Natural killer cell (primary cell): ENCODE measurements at regions not wholly inside any gene's neighbourhood (a gene's known extent, or its start where the extent isn't known, plus 50 kb on each side); places are given as distances from the start of the nearest gene placed in this dataset.

Experiments
- ATAC-seq, 3 donors: fragments of 150-1000 bp in 2 of 3; fragments of 200-7000 bp in 1 of 3; cut with Tn5 transposase; 1 replicate in 1 of 3; 2 replicates in 2 of 3; pipeline ENCODE4 v1.10.0; 2021; ENCODE audit warnings: mild to moderate bottlenecking in 2 of 3, moderate library complexity in 2 of 3
- DNase-seq, 2 donors: peaks; one replicate each; pipeline versions ENCODE4 v3.0.0 to v3.0.0-alpha.2; 2013 to 2021; ENCODE audit warnings: mixed read lengths in 1 of 2
- H3K27ac ChIP-seq: one replicate; pipeline ENCODE4 v1.5.1; 2013; ENCODE audit warnings: mild to moderate bottlenecking, low read length
- H3K27me3 ChIP-seq: one replicate; pipeline ENCODE4 v1.6.1; 2013; ENCODE audit warnings: low read length; ENCODE audit not compliant: control insufficient read depth, insufficient read depth
- H3K36me3 ChIP-seq: one replicate; pipeline ENCODE4 v1.6.1; 2013; ENCODE audit warnings: low read length; ENCODE audit not compliant: control insufficient read depth, insufficient read depth
- H3K4me1 ChIP-seq: one replicate; pipeline ENCODE4 v1.6.1; 2013; ENCODE audit warnings: low read length; ENCODE audit not compliant: control insufficient read depth, insufficient read depth
- H3K4me3 ChIP-seq: one replicate; pipeline ENCODE4 v1.5.1; 2013; ENCODE audit warnings: low read length
- H3K9me3 ChIP-seq: one replicate; pipeline ENCODE4 v1.6.1; 2013; ENCODE audit warnings: low read length; ENCODE audit not compliant: control insufficient read depth, insufficient read depth
- H3K27ac Mint-ChIP-seq, 2 donors: one replicate each; pipeline ENCODE4 v1.8.0; 2022; ENCODE audit warnings: mild to moderate bottlenecking in 2 of 2, mixed read lengths in 2 of 2, moderate library complexity in 1 of 2
- H3K27me3 Mint-ChIP-seq, 2 donors: one replicate each; pipeline ENCODE4 v1.8.0; 2022; ENCODE audit warnings: low read depth in 2 of 2, mixed read lengths in 2 of 2
- H3K36me3 Mint-ChIP-seq: one replicate; pipeline ENCODE4 v1.8.0; 2022; ENCODE audit warnings: mixed read lengths
- H3K4me1 Mint-ChIP-seq, 2 donors: one replicate each; pipeline ENCODE4 v1.8.0; 2022; ENCODE audit warnings: mixed read lengths in 2 of 2
- H3K4me3 Mint-ChIP-seq: one replicate; pipeline ENCODE4 v1.8.0; 2022; ENCODE audit warnings: mild to moderate bottlenecking, moderate library complexity, mixed read lengths
- H3K9me3 Mint-ChIP-seq, 2 donors: one replicate each; pipeline ENCODE4 v1.8.0; 2022; ENCODE audit warnings: mixed read lengths in 2 of 2
- WGBS: methylation state at CpG from one replicate; pipeline ENCODE4 v1.1.7; 2013; ENCODE audit warnings: missing lambda C conversion rate; ENCODE audit not compliant: insufficient coverage; 5-methylcytosine and 5-hydroxymethylcytosine counted together
- intact Hi-C: fragments of 100-400 bp; cut with micrococcal nuclease; formaldehyde crosslinking; loops from one replicate; pipeline ENCODE4 v1.14.2; 2022
- TF ChIP-seq, protein P1 (sequence below): fragments of 200-600 bp; IDR thresholded peaks from one replicate; pipeline ENCODE4 v1.8.0; 2022; ENCODE audit warnings: antibody characterized with exemption

DNA sequence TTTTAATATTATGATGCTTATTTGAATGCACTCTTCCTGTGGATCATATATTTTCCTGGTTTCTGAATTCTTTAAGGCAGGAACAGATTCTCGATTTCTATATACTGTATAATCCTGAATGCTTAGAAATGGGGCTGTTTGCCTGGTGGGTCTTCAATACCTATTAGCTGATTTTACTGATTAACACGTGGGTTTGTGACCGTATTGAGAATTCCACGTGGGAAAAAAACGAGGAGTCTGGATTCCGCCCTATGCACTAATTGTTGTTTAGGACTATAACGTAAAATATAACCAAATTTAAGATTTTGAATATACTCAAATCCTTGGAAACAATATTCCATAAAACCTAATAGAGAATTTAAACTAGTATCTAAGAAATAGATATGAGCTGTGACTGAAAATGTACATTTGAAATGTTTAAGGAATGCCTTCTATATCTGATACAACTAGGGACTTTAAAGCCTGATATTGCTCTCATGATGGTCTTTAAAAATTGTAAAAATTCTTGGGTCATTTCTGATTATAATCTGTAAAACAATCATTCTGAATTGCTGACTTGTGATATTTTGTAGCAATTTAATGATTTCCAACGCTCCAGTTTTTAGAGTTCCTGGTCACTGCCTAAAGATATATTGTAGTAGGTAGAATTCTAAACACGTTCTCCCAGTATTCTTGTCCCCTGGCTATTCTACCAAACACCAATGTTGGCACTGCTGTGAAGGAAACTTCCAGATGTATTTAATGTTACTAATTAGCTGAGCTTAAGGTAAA lies 93.6 kb upstream of the NOX3 start:
- Histone ChIP-seq H3K9me3 (no peaks in the 10 kb centered on the region), H3K27me3 (no peaks in the 10 kb centered on the region), H3K4me1 (no peaks in the 10 kb centered on the region), H3K4me3 (no peak overlapping the region), H3K36me3 (no peaks in the 10 kb centered on the region), H3K27ac (no peak overlapping the region)
- no peaks in the 10 kb centered on the region for H3K4me1 Mint-ChIP-seq
- no peaks in the 10 kb centered on the region for H3K9me3 Mint-ChIP-seq
- H3K27ac Mint-ChIP-seq = no peak overlapping the region
- intact Hi-C loops = no loop called here
- no peak for ATAC-seq
- no peak overlapping the region for H3K4me3 Mint-ChIP-seq
- no peaks in the 10 kb centered on the region for H3K36me3 Mint-ChIP-seq
- DNase-seq = no peak
- no peaks in the 10 kb centered on the region for H3K27me3 Mint-ChIP-seq
- WGBS = 89% methylated on average over 6 of the region's 9 CpGs
- TF ChIP-seq, protein P1, sequence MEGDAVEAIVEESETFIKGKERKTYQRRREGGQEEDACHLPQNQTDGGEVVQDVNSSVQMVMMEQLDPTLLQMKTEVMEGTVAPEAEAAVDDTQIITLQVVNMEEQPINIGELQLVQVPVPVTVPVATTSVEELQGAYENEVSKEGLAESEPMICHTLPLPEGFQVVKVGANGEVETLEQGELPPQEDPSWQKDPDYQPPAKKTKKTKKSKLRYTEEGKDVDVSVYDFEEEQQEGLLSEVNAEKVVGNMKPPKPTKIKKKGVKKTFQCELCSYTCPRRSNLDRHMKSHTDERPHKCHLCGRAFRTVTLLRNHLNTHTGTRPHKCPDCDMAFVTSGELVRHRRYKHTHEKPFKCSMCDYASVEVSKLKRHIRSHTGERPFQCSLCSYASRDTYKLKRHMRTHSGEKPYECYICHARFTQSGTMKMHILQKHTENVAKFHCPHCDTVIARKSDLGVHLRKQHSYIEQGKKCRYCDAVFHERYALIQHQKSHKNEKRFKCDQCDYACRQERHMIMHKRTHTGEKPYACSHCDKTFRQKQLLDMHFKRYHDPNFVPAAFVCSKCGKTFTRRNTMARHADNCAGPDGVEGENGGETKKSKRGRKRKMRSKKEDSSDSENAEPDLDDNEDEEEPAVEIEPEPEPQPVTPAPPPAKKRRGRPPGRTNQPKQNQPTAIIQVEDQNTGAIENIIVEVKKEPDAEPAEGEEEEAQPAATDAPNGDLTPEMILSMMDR = no peak

DNA sequence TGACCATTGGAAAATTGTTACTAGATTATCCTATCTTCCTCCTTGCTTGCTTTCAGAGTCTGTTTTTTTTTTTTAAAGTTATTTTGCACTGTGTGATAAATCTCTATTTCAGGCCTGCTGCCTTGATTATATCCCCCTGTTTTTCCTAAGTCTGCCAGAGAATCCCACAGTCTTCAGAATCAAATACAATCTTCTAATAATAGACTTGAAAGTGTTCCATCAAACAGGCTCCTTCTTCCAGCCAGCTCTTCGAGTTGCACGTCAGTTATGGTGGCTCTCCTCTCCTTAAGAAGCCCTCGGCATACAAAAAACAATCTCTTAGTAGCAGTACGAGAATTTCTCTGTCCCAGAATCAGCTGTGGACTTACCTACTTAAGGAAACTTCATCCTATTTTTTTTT lies 92.9 kb upstream of the NOX3 start:
- DNase-seq = no peak
- 90% methylated on average over 4 of the region's 4 CpGs for WGBS
- intact Hi-C loops = no loop called here
- Mint-ChIP-seq H3K4me1 (no peaks in the 10 kb centered on the region), H3K27ac (no peak overlapping the region), H3K4me3 (no peak overlapping the region), H3K9me3 (no peaks in the 10 kb centered on the region), H3K36me3 (no peaks in the 10 kb centered on the region), H3K27me3 (no peaks in the 10 kb centered on the region)
- H3K36me3 ChIP-seq = no peaks in the 10 kb centered on the region
- ATAC-seq = no peak
- TF ChIP-seq, protein P1 = no peak
- no peaks in the 10 kb centered on the region for H3K9me3 ChIP-seq
- no peaks in the 10 kb centered on the region for H3K27me3 ChIP-seq
- no peaks in the 10 kb centered on the region for H3K4me1 ChIP-seq
- no peak overlapping the region for H3K27ac ChIP-seq
- no peak overlapping the region for H3K4me3 ChIP-seq

DNA sequence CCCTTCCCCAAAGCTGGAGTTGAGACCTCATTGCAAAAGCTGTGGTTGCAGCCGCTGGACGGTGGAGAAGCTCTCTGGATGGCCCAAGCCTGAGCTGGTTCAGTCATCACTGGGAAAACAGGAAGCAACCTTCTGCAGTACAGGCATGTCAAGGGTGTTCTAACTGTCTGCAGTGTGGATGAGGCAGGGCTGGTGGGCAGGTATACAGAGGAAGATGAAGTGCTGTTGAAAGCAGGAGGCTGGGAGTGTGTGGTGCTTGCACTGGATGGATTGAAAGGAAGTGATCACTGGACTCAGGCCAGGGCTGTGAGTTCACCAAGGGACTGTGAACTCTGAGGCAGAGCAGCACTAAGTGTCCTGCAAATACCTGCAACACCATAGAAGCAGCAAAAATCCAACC lies 89.0 kb upstream of the NOX3 start:
- Histone ChIP-seq H3K9me3 (no peaks in the 10 kb centered on the region), H3K36me3 (no peaks in the 10 kb centered on the region), H3K27me3 (no peaks in the 10 kb centered on the region), H3K4me3 (no peak overlapping the region), H3K27ac (no peak overlapping the region), H3K4me1 (no peaks in the 10 kb centered on the region)
- intact Hi-C loops = no loop called here
- TF ChIP-seq, protein P1 = no peak
- H3K9me3 Mint-ChIP-seq = no peaks in the 10 kb centered on the region
- no peaks in the 10 kb centered on the region for H3K4me1 Mint-ChIP-seq
- no peak for DNase-seq
- WGBS = 86% methylated on average over 2 of the region's 2 CpGs
- ATAC-seq = no peak
- H3K4me3 Mint-ChIP-seq = no peak overlapping the region
- H3K27me3 Mint-ChIP-seq = peaks cover 0 to 13% of the 10 kb centered on the region in 2 donors
- no peaks in the 10 kb centered on the region for H3K36me3 Mint-ChIP-seq
- H3K27ac Mint-ChIP-seq = no peak overlapping the region
